ENCODE measurements at regions not wholly inside any gene's neighbourhood (a gene's known extent, or its start where the extent isn't known, plus 50 kb on each side); places are given as distances from the start of the nearest gene placed in this dataset.

- Histone ChIP-seq H3K27ac (ENCODE audit: low read depth in 2 of 2, low read length in 2 of 2) (no peak overlapping the region), H3K27me3 (ENCODE audit: control insufficient read depth in 2 of 2, insufficient read depth in 2 of 2, low read length in 2 of 2) (no peaks in the 10 kb centered on the region), H3K4me1 (ENCODE audit: control insufficient read depth in 2 of 2, insufficient read depth in 2 of 2, low read length in 2 of 2) (no peaks in the 10 kb centered on the region)
These were observed 186.4 kb downstream of the WNT5A start for GRCh38 chr3:55300701-55301100.

GRCh38 chr3:55297706-55298105, 189.4 kb downstream of the WNT5A start:
- Histone ChIP-seq H3K4me1 (ENCODE audit: control insufficient read depth in 2 of 2, insufficient read depth in 2 of 2, low read length in 2 of 2) (no peaks in the 10 kb centered on the region), H3K9me3 (ENCODE audit: control insufficient read depth in 2 of 2, low read length in 2 of 2) (no peaks in the 10 kb centered on the region), H3K27me3 (ENCODE audit: control insufficient read depth in 2 of 2, insufficient read depth in 2 of 2, low read length in 2 of 2) (no peaks in the 10 kb centered on the region), H3K27ac (ENCODE audit: low read depth in 2 of 2, low read length in 2 of 2) (no peak overlapping the region), H3K4me3 (ENCODE audit: low read length in 2 of 2) (no peak overlapping the region), H3K36me3 (ENCODE audit: control insufficient read depth in 2 of 2, insufficient read depth in 2 of 2, low read length in 2 of 2) (no peaks in the 10 kb centered on the region), H3K9ac (ENCODE audit: low read depth in 1 of 2, low read length in 2 of 2) (no peak overlapping the region)

More at GRCh38 chr3:55300701-55301100, 186.4 kb downstream of the WNT5A start:
- no peaks in the 10 kb centered on the region for H3K36me3 ChIP-seq (ENCODE audit: control insufficient read depth in 2 of 2, insufficient read depth in 2 of 2, low read length in 2 of 2)
- no peaks in the 10 kb centered on the region for H3K9me3 ChIP-seq (ENCODE audit: control insufficient read depth in 2 of 2, low read length in 2 of 2)
- no peak overlapping the region for H3K4me3 ChIP-seq (ENCODE audit: low read length in 2 of 2)
- H3K9ac ChIP-seq (ENCODE audit: low read depth in 1 of 2, low read length in 2 of 2) = no peak overlapping the region

- Histone ChIP-seq H3K9ac (ENCODE audit: low read depth in 1 of 2, low read length in 2 of 2) (no peak overlapping the region), H3K36me3 (ENCODE audit: control insufficient read depth in 2 of 2, insufficient read depth in 2 of 2, low read length in 2 of 2) (no peaks in the 10 kb centered on the region), H3K9me3 (ENCODE audit: control insufficient read depth in 2 of 2, low read length in 2 of 2) (no peaks in the 10 kb centered on the region), H3K27ac (ENCODE audit: low read depth in 2 of 2, low read length in 2 of 2) (no peak overlapping the region), H3K27me3 (ENCODE audit: control insufficient read depth in 2 of 2, insufficient read depth in 2 of 2, low read length in 2 of 2) (no peaks in the 10 kb centered on the region), H3K4me3 (ENCODE audit: low read length in 2 of 2) (no peak overlapping the region), H3K4me1 (ENCODE audit: control insufficient read depth in 2 of 2, insufficient read depth in 2 of 2, low read length in 2 of 2) (no peaks in the 10 kb centered on the region)
These were observed 189.9 kb downstream of the WNT5A start for GRCh38 chr3:55297245-55297644.

GRCh38 chr3:55296791-55297190, 190.3 kb downstream of the WNT5A start:
- H3K4me1 ChIP-seq (ENCODE audit: control insufficient read depth in 2 of 2, insufficient read depth in 2 of 2, low read length in 2 of 2) = no peaks in the 10 kb centered on the region
- H3K36me3 ChIP-seq (ENCODE audit: control insufficient read depth in 2 of 2, insufficient read depth in 2 of 2, low read length in 2 of 2) = no peaks in the 10 kb centered on the region
- no peak overlapping the region for H3K9ac ChIP-seq (ENCODE audit: low read depth in 1 of 2, low read length in 2 of 2)
- no peaks in the 10 kb centered on the region for H3K27me3 ChIP-seq (ENCODE audit: control insufficient read depth in 2 of 2, insufficient read depth in 2 of 2, low read length in 2 of 2)
- no peak overlapping the region for H3K4me3 ChIP-seq (ENCODE audit: low read length in 2 of 2)
- H3K9me3 ChIP-seq (ENCODE audit: control insufficient read depth in 2 of 2, low read length in 2 of 2) = no peaks in the 10 kb centered on the region
- no peak overlapping the region for H3K27ac ChIP-seq (ENCODE audit: low read depth in 2 of 2, low read length in 2 of 2)

- Histone ChIP-seq H3K4me3 (ENCODE audit: low read length in 2 of 2) (no peak overlapping the region), H3K27me3 (ENCODE audit: control insufficient read depth in 2 of 2, insufficient read depth in 2 of 2, low read length in 2 of 2) (no peaks in the 10 kb centered on the region), H3K27ac (ENCODE audit: low read depth in 2 of 2, low read length in 2 of 2) (no peak overlapping the region), H3K4me1 (ENCODE audit: control insufficient read depth in 2 of 2, insufficient read depth in 2 of 2, low read length in 2 of 2) (no peaks in the 10 kb centered on the region), H3K9me3 (ENCODE audit: control insufficient read depth in 2 of 2, low read length in 2 of 2) (no peaks in the 10 kb centered on the region), H3K36me3 (ENCODE audit: control insufficient read depth in 2 of 2, insufficient read depth in 2 of 2, low read length in 2 of 2) (no peaks in the 10 kb centered on the region), H3K9ac (ENCODE audit: low read depth in 1 of 2, low read length in 2 of 2) (no peak overlapping the region)
These were observed 191.1 kb downstream of the WNT5A start for GRCh38 chr3:55296030-55296429.

GRCh38 chr3:55294557-55294956, 192.5 kb downstream of the WNT5A start:
- Histone ChIP-seq H3K4me3 (ENCODE audit: low read length in 2 of 2) (no peak overlapping the region), H3K9me3 (ENCODE audit: control insufficient read depth in 2 of 2, low read length in 2 of 2) (no peaks in the 10 kb centered on the region), H3K27me3 (ENCODE audit: control insufficient read depth in 2 of 2, insufficient read depth in 2 of 2, low read length in 2 of 2) (no peaks in the 10 kb centered on the region), H3K36me3 (ENCODE audit: control insufficient read depth in 2 of 2, insufficient read depth in 2 of 2, low read length in 2 of 2) (no peaks in the 10 kb centered on the region), H3K27ac (ENCODE audit: low read depth in 2 of 2, low read length in 2 of 2) (no peak overlapping the region), H3K4me1 (ENCODE audit: control insufficient read depth in 2 of 2, insufficient read depth in 2 of 2, low read length in 2 of 2) (no peaks in the 10 kb centered on the region), H3K9ac (ENCODE audit: low read depth in 1 of 2, low read length in 2 of 2) (no peak overlapping the region)

GRCh38 chr3:55292360-55292759, 194.7 kb downstream of the WNT5A start:
- H3K27me3 ChIP-seq (ENCODE audit: control insufficient read depth in 2 of 2, insufficient read depth in 2 of 2, low read length in 2 of 2) = no peaks in the 10 kb centered on the region
- H3K9me3 ChIP-seq (ENCODE audit: control insufficient read depth in 2 of 2, low read length in 2 of 2) = no peaks in the 10 kb centered on the region
- H3K27ac ChIP-seq (ENCODE audit: low read depth in 2 of 2, low read length in 2 of 2) = no peak overlapping the region
- H3K4me1 ChIP-seq (ENCODE audit: control insufficient read depth in 2 of 2, insufficient read depth in 2 of 2, low read length in 2 of 2) = no peaks in the 10 kb centered on the region
- no peak overlapping the region for H3K4me3 ChIP-seq (ENCODE audit: low read length in 2 of 2)
- no peaks in the 10 kb centered on the region for H3K36me3 ChIP-seq (ENCODE audit: control insufficient read depth in 2 of 2, insufficient read depth in 2 of 2, low read length in 2 of 2)
- H3K9ac ChIP-seq (ENCODE audit: low read depth in 1 of 2, low read length in 2 of 2) = no peak overlapping the region

- Histone ChIP-seq H3K36me3 (ENCODE audit: control insufficient read depth in 2 of 2, insufficient read depth in 2 of 2, low read length in 2 of 2) (no peaks in the 10 kb centered on the region), H3K9me3 (ENCODE audit: control insufficient read depth in 2 of 2, low read length in 2 of 2) (no peaks in the 10 kb centered on the region), H3K4me1 (ENCODE audit: control insufficient read depth in 2 of 2, insufficient read depth in 2 of 2, low read length in 2 of 2) (no peaks in the 10 kb centered on the region), H3K9ac (ENCODE audit: low read depth in 1 of 2, low read length in 2 of 2) (no peak overlapping the region), H3K4me3 (ENCODE audit: low read length in 2 of 2) (no peak overlapping the region), H3K27ac (ENCODE audit: low read depth in 2 of 2, low read length in 2 of 2) (no peak overlapping the region), H3K27me3 (ENCODE audit: control insufficient read depth in 2 of 2, insufficient read depth in 2 of 2, low read length in 2 of 2) (no peaks in the 10 kb centered on the region)
These were observed 198.4 kb downstream of the WNT5A start for GRCh38 chr3:55288657-55289056.

GRCh38 chr3:55286693-55287092, 200.4 kb downstream of the WNT5A start:
- H3K27me3 ChIP-seq (ENCODE audit: control insufficient read depth in 2 of 2, insufficient read depth in 2 of 2, low read length in 2 of 2) = no peaks in the 10 kb centered on the region
- no peaks in the 10 kb centered on the region for H3K36me3 ChIP-seq (ENCODE audit: control insufficient read depth in 2 of 2, insufficient read depth in 2 of 2, low read length in 2 of 2)
- H3K4me3 ChIP-seq (ENCODE audit: low read length in 2 of 2) = no peak overlapping the region
- no peak overlapping the region for H3K9ac ChIP-seq (ENCODE audit: low read depth in 1 of 2, low read length in 2 of 2)
- no peaks in the 10 kb centered on the region for H3K4me1 ChIP-seq (ENCODE audit: control insufficient read depth in 2 of 2, insufficient read depth in 2 of 2, low read length in 2 of 2)
- no peak overlapping the region for H3K27ac ChIP-seq (ENCODE audit: low read depth in 2 of 2, low read length in 2 of 2)
- no peaks in the 10 kb centered on the region for H3K9me3 ChIP-seq (ENCODE audit: control insufficient read depth in 2 of 2, low read length in 2 of 2)

GRCh38 chr3:55285156-55285555, 201.9 kb downstream of the WNT5A start:
- Histone ChIP-seq H3K36me3 (ENCODE audit: control insufficient read depth in 2 of 2, insufficient read depth in 2 of 2, low read length in 2 of 2) (no peaks in the 10 kb centered on the region), H3K9ac (ENCODE audit: low read depth in 1 of 2, low read length in 2 of 2) (no peak overlapping the region), H3K4me1 (ENCODE audit: control insufficient read depth in 2 of 2, insufficient read depth in 2 of 2, low read length in 2 of 2) (no peaks in the 10 kb centered on the region), H3K27me3 (ENCODE audit: control insufficient read depth in 2 of 2, insufficient read depth in 2 of 2, low read length in 2 of 2) (no peaks in the 10 kb centered on the region), H3K4me3 (ENCODE audit: low read length in 2 of 2) (no peak overlapping the region), H3K27ac (ENCODE audit: low read depth in 2 of 2, low read length in 2 of 2) (no peak overlapping the region), H3K9me3 (ENCODE audit: control insufficient read depth in 2 of 2, low read length in 2 of 2) (no peaks in the 10 kb centered on the region)

- H3K4me3 ChIP-seq (ENCODE audit: low read length in 2 of 2) = no peak overlapping the region
- no peaks in the 10 kb centered on the region for H3K9me3 ChIP-seq (ENCODE audit: control insufficient read depth in 2 of 2, low read length in 2 of 2)
- no peaks in the 10 kb centered on the region for H3K36me3 ChIP-seq (ENCODE audit: control insufficient read depth in 2 of 2, insufficient read depth in 2 of 2, low read length in 2 of 2)
- no peaks in the 10 kb centered on the region for H3K4me1 ChIP-seq (ENCODE audit: control insufficient read depth in 2 of 2, insufficient read depth in 2 of 2, low read length in 2 of 2)
- H3K9ac ChIP-seq (ENCODE audit: low read depth in 1 of 2, low read length in 2 of 2) = no peak overlapping the region
- no peak overlapping the region for H3K27ac ChIP-seq (ENCODE audit: low read depth in 2 of 2, low read length in 2 of 2)
- no peaks in the 10 kb centered on the region for H3K27me3 ChIP-seq (ENCODE audit: control insufficient read depth in 2 of 2, insufficient read depth in 2 of 2, low read length in 2 of 2)
These were observed 203.6 kb downstream of the WNT5A start for GRCh38 chr3:55283441-55283925.

Measured in mucosa of rectum (tissue), 2 donors.